GM23338 (cell line): ENCODE measurements at regions not wholly inside any gene's neighbourhood (a gene's known extent, or its start where the extent isn't known, plus 50 kb on each side); places are given as distances from the start of the nearest gene placed in this dataset.

Source experiments
- ATAC-seq: fragments of 200-7000 bp; cut with Tn5 transposase; 3 replicates; pipeline ENCODE4 v1.9.1; 2020
- DNase-seq: peaks from one replicate; pipeline ENCODE4 v3.0.0-alpha.2; 2015; ENCODE audit warnings: low spot score
- H2AFZ ChIP-seq: fragments of 200-600 bp; sonication (generic); 2 replicates; pipeline ENCODE4 v1.8.0; 2016; ENCODE audit warnings: antibody characterized with exemption, mild to moderate bottlenecking, moderate library complexity
- H3F3A ChIP-seq: fragments of 200-600 bp; sonication (generic); replicated peaks from 2 replicates; pipeline ENCODE4 v1.8.0; 2017; ENCODE audit warnings: antibody characterized with exemption, mixed run types, low read depth
- H3K27ac ChIP-seq: fragments of 200-600 bp; sonication (generic); 2 replicates; pipeline ENCODE4 v1.6.1; 2016; ENCODE audit warnings: low read depth
- H3K27me3 ChIP-seq: fragments of 200-600 bp; sonication (generic); 2 replicates; pipeline ENCODE4 v1.8.0; 2016; ENCODE audit warnings: mild to moderate bottlenecking, mixed run types, moderate library complexity; ENCODE audit not compliant: insufficient read depth
- H3K36me3 ChIP-seq: fragments of 200-600 bp; sonication (generic); 2 replicates; pipeline ENCODE4 v1.8.0; 2016; ENCODE audit warnings: mild to moderate bottlenecking; ENCODE audit not compliant: insufficient read depth
- H3K4me1 ChIP-seq: fragments of 200-600 bp; sonication (generic); 2 replicates; pipeline ENCODE4 v1.8.0; 2016; ENCODE audit warnings: mild to moderate bottlenecking, moderate library complexity; ENCODE audit not compliant: insufficient read depth
- H3K4me2 ChIP-seq: fragments of 200-600 bp; sonication (generic); 2 replicates; pipeline ENCODE4 v1.7.1; 2017; ENCODE audit warnings: mixed run types
- H3K4me3 ChIP-seq: fragments of 200-600 bp; sonication (generic); 2 replicates; pipeline ENCODE4 v1.6.1; 2016; ENCODE audit warnings: mixed run types
- H3K79me2 ChIP-seq: fragments of 200-600 bp; sonication (generic); replicated peaks from 2 replicates; pipeline ENCODE4 v1.8.0; 2017; ENCODE audit warnings: mild to moderate bottlenecking; ENCODE audit not compliant: insufficient read depth
- H3K9me2 ChIP-seq: fragments of 200-600 bp; sonication (generic); 2 replicates; pipeline ENCODE4 v1.8.0; 2017; ENCODE audit not compliant: insufficient read depth
- H4K20me1 ChIP-seq: fragments of 200-600 bp; sonication (generic); replicated peaks from 2 replicates; pipeline ENCODE4 v1.8.0; 2017; ENCODE audit warnings: mild to moderate bottlenecking; ENCODE audit not compliant: insufficient read depth
- H3K27ac Mint-ChIP-seq: 2 replicates; pipeline ENCODE4 v1.8.0; 2020; ENCODE audit warnings: inconsistent platforms, mild to moderate bottlenecking, moderate library complexity, mixed read lengths
- H3K27me3 Mint-ChIP-seq: 3 replicates; pipeline ENCODE4 v1.8.0; 2022; ENCODE audit warnings: low read depth, mild to moderate bottlenecking, moderate library complexity, mixed read lengths, inconsistent platforms; ENCODE audit not compliant: insufficient read depth, poor library complexity
- H3K36me3 Mint-ChIP-seq: 3 replicates; pipeline ENCODE4 v1.8.0; 2021; ENCODE audit warnings: low read depth, mild to moderate bottlenecking, inconsistent platforms, moderate library complexity, mixed read lengths
- H3K4me1 Mint-ChIP-seq: 3 replicates; pipeline ENCODE4 v1.8.0; 2020; ENCODE audit warnings: mild to moderate bottlenecking, inconsistent platforms, mixed read lengths
- H3K4me3 Mint-ChIP-seq: 3 replicates; pipeline ENCODE4 v1.8.0; 2021; ENCODE audit warnings: moderate library complexity, mild to moderate bottlenecking, inconsistent platforms, mixed read lengths
- H3K9me3 Mint-ChIP-seq: 3 replicates; pipeline ENCODE4 v1.8.0; 2020; ENCODE audit warnings: moderate library complexity, mild to moderate bottlenecking, inconsistent platforms, mixed read lengths
- CREB1 ChIP-seq: fragments of 250-450 bp; sonication (Bioruptor Pico); IDR thresholded peaks from 2 replicates; pipeline ENCODE4 v1.5.0; 2020; ENCODE audit warnings: low read depth, mild to moderate bottlenecking, moderate library complexity
- EZH2 ChIP-seq: fragments of 200-600 bp; sonication (generic); IDR thresholded peaks from one replicate; pipeline ENCODE4 v1.8.0; 2017; ENCODE audit warnings: antibody characterized with exemption, mild to moderate bottlenecking, low read depth; ENCODE audit not compliant: unreplicated experiment
- EZH2phosphoT487 ChIP-seq: fragments of 200-600 bp; sonication (generic); IDR thresholded peaks from one replicate; pipeline ENCODE4 v1.8.1; 2018; ENCODE audit warnings: antibody characterized with exemption; ENCODE audit not compliant: unreplicated experiment
- JUNB ChIP-seq: IDR thresholded peaks from one replicate; pipeline ENCODE4 v1.6.1; 2016; ENCODE audit warnings: antibody characterized with exemption; ENCODE audit not compliant: unreplicated experiment
- NANOG ChIP-seq: IDR thresholded peaks from 2 replicates; pipeline ENCODE4 v1.6.1; 2016; ENCODE audit warnings: antibody characterized with exemption, borderline replicate concordance
- POLR2AphosphoS5 ChIP-seq: IDR thresholded peaks from 2 replicates; pipeline ENCODE4 v1.6.1; 2016; ENCODE audit warnings: antibody characterized with exemption, low read depth
- STAT1 ChIP-seq: IDR thresholded peaks from one replicate; pipeline ENCODE4 v1.6.1; 2016; ENCODE audit warnings: antibody characterized with exemption; ENCODE audit not compliant: unreplicated experiment
- ZNF114 ChIP-seq: fragments of 250-450 bp; sonication (Bioruptor Pico); IDR thresholded peaks from 2 replicates; pipeline ENCODE4 v1.5.0; 2020; ENCODE audit warnings: mild to moderate bottlenecking, moderate library complexity
- ZNF331 ChIP-seq: fragments of 250-450 bp; sonication (Bioruptor Pico); IDR thresholded peaks from 2 replicates; pipeline ENCODE4 v1.5.0; 2020; ENCODE audit warnings: low read depth, mild to moderate bottlenecking, moderate library complexity
- TF ChIP-seq, protein P1 (sequence below): IDR thresholded peaks from 2 replicates; pipeline ENCODE4 v1.6.1; 2016; ENCODE audit warnings: antibody characterized with exemption
- TF ChIP-seq, protein P2 (sequence below), 2 experiments: fragments of 200-600 bp in 1 of 2; sonication (generic) in 1 of 2; conservative IDR thresholded peaks; 2 replicates each; pipeline versions ENCODE4 v1.5.1 to v1.6.1; 2016 to 2017; ENCODE audit warnings: antibody characterized with exemption in 2 of 2, low read depth in 2 of 2, mild to moderate bottlenecking in 2 of 2, moderate library complexity in 1 of 2
- TF ChIP-seq, protein P3 (sequence below): IDR thresholded peaks from one replicate; pipeline ENCODE4 v1.6.1; 2018; ENCODE audit warnings: antibody characterized with exemption; ENCODE audit not compliant: unreplicated experiment
- TF ChIP-seq, protein P4 (sequence below): fragments of 250-450 bp; sonication (Bioruptor Pico); IDR thresholded peaks from 2 replicates; pipeline ENCODE4 v1.5.0; 2020; ENCODE audit warnings: mild to moderate bottlenecking, moderate library complexity

DNA sequence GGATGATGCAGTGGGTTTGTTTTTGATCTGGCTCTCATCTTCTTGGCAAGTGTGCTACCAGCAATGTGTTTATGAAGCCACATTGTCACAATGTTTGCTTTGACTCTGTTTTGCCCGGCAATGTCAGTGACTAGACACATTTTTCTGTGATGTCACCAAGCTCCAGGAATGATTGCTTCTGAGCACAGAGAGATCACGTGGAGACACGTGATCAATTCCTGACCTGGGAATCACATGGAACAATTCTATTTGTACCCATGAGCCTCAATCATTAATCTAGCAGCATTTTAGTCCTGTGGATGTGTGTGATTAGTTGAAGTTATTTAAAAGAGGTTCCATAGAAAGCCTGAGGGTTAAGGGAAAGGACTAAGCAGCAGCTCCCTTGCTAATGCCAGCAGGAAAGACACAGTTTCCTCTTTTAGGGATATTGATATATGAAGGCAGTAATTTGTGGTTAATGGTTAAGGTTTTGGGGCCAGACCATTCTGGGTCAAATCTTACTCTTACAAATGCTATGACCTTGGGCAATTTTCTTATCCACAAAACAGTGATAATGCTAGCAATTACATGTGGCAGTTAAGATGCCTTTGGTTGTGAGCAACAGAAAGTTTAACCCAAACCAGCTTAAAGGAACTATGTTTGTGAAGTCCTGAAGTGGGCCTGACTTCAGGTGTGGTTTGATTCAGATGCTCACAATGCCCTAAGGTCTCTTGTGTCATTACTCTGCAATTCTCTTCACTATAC is 59.0 kb downstream of the FASLG start:
- Histone ChIP-seq H3K79me2 (no peaks in the 10 kb centered on the region), H3K27me3 (no peaks in the 10 kb centered on the region), H3K36me3 (no peaks in the 10 kb centered on the region), H2AFZ (no peak overlapping the region), H4K20me1 (no peaks in the 10 kb centered on the region), H3K27ac (no peak overlapping the region), H3K4me3 (no peak overlapping the region), H3K9me2 (peaks cover 7% of the 10 kb centered on the region; the same call in 1 of the 2 replicates), H3K4me2 (no peak overlapping the region), H3K4me1 (peaks cover 11% of the 10 kb centered on the region; the same call in 1 of the 2 replicates), H3F3A (no peaks in the 10 kb centered on the region)
- H3K27ac Mint-ChIP-seq: no peak overlapping the region
- TF ChIP-seq EZH2phosphoT487: no peak
- no peak for TF ChIP-seq EZH2
- TF ChIP-seq, protein P1, sequence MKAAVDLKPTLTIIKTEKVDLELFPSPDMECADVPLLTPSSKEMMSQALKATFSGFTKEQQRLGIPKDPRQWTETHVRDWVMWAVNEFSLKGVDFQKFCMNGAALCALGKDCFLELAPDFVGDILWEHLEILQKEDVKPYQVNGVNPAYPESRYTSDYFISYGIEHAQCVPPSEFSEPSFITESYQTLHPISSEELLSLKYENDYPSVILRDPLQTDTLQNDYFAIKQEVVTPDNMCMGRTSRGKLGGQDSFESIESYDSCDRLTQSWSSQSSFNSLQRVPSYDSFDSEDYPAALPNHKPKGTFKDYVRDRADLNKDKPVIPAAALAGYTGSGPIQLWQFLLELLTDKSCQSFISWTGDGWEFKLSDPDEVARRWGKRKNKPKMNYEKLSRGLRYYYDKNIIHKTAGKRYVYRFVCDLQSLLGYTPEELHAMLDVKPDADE: no peak
- TF ChIP-seq JUNB: no peak
- TF ChIP-seq, protein P2, sequence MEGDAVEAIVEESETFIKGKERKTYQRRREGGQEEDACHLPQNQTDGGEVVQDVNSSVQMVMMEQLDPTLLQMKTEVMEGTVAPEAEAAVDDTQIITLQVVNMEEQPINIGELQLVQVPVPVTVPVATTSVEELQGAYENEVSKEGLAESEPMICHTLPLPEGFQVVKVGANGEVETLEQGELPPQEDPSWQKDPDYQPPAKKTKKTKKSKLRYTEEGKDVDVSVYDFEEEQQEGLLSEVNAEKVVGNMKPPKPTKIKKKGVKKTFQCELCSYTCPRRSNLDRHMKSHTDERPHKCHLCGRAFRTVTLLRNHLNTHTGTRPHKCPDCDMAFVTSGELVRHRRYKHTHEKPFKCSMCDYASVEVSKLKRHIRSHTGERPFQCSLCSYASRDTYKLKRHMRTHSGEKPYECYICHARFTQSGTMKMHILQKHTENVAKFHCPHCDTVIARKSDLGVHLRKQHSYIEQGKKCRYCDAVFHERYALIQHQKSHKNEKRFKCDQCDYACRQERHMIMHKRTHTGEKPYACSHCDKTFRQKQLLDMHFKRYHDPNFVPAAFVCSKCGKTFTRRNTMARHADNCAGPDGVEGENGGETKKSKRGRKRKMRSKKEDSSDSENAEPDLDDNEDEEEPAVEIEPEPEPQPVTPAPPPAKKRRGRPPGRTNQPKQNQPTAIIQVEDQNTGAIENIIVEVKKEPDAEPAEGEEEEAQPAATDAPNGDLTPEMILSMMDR (conservative IDR thresholded peaks at IDR 0.05; ENCODE audit: low read depth in 2 of 2): no peak
- TF ChIP-seq STAT1: no peak
- no peak for TF ChIP-seq POLR2AphosphoS5
- no peak for TF ChIP-seq NANOG
- no peak for TF ChIP-seq ZNF331
- TF ChIP-seq CREB1: no peak
- no peak for TF ChIP-seq ZNF114 (CRISPR knock-in tag)
- TF ChIP-seq, protein P3, sequence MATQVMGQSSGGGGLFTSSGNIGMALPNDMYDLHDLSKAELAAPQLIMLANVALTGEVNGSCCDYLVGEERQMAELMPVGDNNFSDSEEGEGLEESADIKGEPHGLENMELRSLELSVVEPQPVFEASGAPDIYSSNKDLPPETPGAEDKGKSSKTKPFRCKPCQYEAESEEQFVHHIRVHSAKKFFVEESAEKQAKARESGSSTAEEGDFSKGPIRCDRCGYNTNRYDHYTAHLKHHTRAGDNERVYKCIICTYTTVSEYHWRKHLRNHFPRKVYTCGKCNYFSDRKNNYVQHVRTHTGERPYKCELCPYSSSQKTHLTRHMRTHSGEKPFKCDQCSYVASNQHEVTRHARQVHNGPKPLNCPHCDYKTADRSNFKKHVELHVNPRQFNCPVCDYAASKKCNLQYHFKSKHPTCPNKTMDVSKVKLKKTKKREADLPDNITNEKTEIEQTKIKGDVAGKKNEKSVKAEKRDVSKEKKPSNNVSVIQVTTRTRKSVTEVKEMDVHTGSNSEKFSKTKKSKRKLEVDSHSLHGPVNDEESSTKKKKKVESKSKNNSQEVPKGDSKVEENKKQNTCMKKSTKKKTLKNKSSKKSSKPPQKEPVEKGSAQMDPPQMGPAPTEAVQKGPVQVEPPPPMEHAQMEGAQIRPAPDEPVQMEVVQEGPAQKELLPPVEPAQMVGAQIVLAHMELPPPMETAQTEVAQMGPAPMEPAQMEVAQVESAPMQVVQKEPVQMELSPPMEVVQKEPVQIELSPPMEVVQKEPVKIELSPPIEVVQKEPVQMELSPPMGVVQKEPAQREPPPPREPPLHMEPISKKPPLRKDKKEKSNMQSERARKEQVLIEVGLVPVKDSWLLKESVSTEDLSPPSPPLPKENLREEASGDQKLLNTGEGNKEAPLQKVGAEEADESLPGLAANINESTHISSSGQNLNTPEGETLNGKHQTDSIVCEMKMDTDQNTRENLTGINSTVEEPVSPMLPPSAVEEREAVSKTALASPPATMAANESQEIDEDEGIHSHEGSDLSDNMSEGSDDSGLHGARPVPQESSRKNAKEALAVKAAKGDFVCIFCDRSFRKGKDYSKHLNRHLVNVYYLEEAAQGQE: no peak
- TF ChIP-seq, protein P4, sequence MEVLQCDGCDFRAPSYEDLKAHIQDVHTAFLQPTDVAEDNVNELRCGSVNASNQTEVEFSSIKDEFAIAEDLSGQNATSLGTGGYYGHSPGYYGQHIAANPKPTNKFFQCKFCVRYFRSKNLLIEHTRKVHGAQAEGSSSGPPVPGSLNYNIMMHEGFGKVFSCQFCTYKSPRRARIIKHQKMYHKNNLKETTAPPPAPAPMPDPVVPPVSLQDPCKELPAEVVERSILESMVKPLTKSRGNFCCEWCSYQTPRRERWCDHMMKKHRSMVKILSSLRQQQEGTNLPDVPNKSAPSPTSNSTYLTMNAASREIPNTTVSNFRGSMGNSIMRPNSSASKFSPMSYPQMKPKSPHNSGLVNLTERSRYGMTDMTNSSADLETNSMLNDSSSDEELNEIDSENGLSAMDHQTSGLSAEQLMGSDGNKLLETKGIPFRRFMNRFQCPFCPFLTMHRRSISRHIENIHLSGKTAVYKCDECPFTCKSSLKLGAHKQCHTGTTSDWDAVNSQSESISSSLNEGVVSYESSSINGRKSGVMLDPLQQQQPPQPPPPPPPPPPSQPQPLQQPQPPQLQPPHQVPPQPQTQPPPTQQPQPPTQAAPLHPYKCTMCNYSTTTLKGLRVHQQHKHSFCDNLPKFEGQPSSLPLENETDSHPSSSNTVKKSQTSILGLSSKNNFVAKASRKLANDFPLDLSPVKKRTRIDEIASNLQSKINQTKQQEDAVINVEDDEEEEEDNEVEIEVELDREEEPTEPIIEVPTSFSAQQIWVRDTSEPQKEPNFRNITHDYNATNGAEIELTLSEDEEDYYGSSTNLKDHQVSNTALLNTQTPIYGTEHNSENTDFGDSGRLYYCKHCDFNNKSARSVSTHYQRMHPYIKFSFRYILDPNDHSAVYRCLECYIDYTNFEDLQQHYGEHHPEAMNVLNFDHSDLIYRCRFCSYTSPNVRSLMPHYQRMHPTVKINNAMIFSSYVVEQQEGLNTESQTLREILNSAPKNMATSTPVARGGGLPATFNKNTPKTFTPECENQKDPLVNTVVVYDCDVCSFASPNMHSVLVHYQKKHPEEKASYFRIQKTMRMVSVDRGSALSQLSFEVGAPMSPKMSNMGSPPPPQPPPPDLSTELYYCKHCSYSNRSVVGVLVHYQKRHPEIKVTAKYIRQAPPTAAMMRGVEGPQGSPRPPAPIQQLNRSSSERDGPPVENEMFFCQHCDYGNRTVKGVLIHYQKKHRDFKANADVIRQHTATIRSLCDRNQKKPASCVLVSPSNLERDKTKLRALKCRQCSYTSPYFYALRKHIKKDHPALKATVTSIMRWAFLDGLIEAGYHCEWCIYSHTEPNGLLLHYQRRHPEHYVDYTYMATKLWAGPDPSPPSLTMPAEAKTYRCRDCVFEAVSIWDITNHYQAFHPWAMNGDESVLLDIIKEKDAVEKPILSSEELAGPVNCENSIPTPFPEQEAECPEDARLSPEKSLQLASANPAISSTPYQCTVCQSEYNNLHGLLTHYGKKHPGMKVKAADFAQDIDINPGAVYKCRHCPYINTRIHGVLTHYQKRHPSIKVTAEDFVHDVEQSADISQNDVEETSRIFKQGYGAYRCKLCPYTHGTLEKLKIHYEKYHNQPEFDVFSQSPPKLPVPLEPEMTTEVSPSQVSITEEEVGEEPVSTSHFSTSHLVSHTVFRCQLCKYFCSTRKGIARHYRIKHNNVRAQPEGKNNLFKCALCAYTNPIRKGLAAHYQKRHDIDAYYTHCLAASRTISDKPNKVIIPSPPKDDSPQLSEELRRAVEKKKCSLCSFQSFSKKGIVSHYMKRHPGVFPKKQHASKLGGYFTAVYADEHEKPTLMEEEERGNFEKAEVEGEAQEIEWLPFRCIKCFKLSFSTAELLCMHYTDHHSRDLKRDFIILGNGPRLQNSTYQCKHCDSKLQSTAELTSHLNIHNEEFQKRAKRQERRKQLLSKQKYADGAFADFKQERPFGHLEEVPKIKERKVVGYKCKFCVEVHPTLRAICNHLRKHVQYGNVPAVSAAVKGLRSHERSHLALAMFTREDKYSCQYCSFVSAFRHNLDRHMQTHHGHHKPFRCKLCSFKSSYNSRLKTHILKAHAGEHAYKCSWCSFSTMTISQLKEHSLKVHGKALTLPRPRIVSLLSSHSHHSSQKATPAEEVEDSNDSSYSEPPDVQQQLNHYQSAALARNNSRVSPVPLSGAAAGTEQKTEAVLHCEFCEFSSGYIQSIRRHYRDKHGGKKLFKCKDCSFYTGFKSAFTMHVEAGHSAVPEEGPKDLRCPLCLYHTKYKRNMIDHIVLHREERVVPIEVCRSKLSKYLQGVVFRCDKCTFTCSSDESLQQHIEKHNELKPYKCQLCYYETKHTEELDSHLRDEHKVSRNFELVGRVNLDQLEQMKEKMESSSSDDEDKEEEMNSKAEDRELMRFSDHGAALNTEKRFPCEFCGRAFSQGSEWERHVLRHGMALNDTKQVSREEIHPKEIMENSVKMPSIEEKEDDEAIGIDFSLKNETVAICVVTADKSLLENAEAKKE (CRISPR knock-in tag): no peak
- H3K9me3 Mint-ChIP-seq: no peaks in the 10 kb centered on the region
- peaks cover 2% of the 10 kb centered on the region for H3K27me3 Mint-ChIP-seq
- no peaks in the 10 kb centered on the region for H3K36me3 Mint-ChIP-seq
- no peak for DNase-seq
- no peak for ATAC-seq
- H3K4me1 Mint-ChIP-seq: peaks cover 26% of the 10 kb centered on the region
- no peak overlapping the region for H3K4me3 Mint-ChIP-seq
